HCT116 (cell line): ENCODE measurements at regions not wholly inside any gene's neighbourhood (a gene's known extent, or its start where the extent isn't known, plus 50 kb on each side); places are given as distances from the start of the nearest gene placed in this dataset.

Experiments used
- ATAC-seq: fragments of 200-7000 bp; cut with Tn5 transposase; 2 replicates; pipeline ENCODE4 v1.9.1; 2020; ENCODE audit warnings: mild to moderate bottlenecking, moderate library complexity
- BruUV-seq: library from RNA; stranded (reverse); fragments of 400-500 nt; replicated peaks from 2 replicates; lab custom pipeline; 2021; lab: Mats Ljungman, UMichigan
- CTCF ChIA-PET: fragments of 300-600 bp; sonication (Branson Sonifier 250); formaldehyde crosslinking; loops from one replicate; lab custom pipeline; 2021; ENCODE audit warnings: antibody characterized with exemption; lab: Charles Lee
- POLR2A ChIA-PET: fragments of 300-600, 350-600 bp; sonication (Branson Sonifier 250); formaldehyde crosslinking; loops from one replicate; lab custom pipeline; 2021; ENCODE audit warnings: antibody characterized with exemption; lab: Charles Lee
- RAD21 ChIA-PET, 2 experiments: fragments of 300-600 bp; sonication (Branson Sonifier 250); formaldehyde crosslinking; loops; one replicate each; lab custom pipeline; 2023; ENCODE audit warnings: low total read pairs in 2 of 2; ENCODE audit not compliant: uncharacterized antibody in 2 of 2, unreplicated experiment in 2 of 2, low non-redundant PET in 1 of 2; lab: Charles Lee
- DNase-seq: peaks from one replicate; pipeline ENCODE4 v3.0.0-alpha.2; 2010; ENCODE audit warnings: low read depth, low spot score
- H2AFZ ChIP-seq: fragments of 200-600 bp; shearing (Covaris generic), sonication (generic); 2 replicates; pipeline ENCODE4 v1.6.1; 2017; ENCODE audit warnings: low read depth, mixed run types, mixed read lengths, antibody characterized with exemption, low read length; ENCODE audit not compliant: poor library complexity, severe bottlenecking
- H3K27ac ChIP-seq: 2 replicates; pipeline ENCODE4 v1.5.1; 2012; ENCODE audit warnings: low read depth, low read length
- H3K27me3 ChIP-seq: fragments of 200-600 bp; sonication (generic); 2 replicates; pipeline ENCODE4 v1.6.1; 2016; ENCODE audit warnings: mixed run types, low read length, mixed read lengths; ENCODE audit not compliant: insufficient read depth
- H3K36me3 ChIP-seq, 2 experiments: fragments of 200-500 bp in 1 of 2; fragments of 200-600 bp in 1 of 2; sonication (Bioruptor generic) in 1 of 2; sonication (generic) in 1 of 2; 2 replicates each; pipeline versions ENCODE4 v1.5.1 to v1.6.1; 2014 to 2016; ENCODE audit warnings: low read length in 2 of 2, inconsistent platforms in 1 of 2, mixed read lengths in 1 of 2, mixed run types in 1 of 2; ENCODE audit not compliant: insufficient read depth in 2 of 2, control insufficient read depth in 1 of 2
- H3K4me1 ChIP-seq, 2 experiments: fragments of 200-600 bp in 1 of 2; sonication (generic) in 1 of 2; 2 replicates each; pipeline versions ENCODE4 v1.5.1 to v1.6.1; 2012 to 2017; ENCODE audit warnings: low read length in 2 of 2, inconsistent platforms in 1 of 2, mild to moderate bottlenecking in 1 of 2, mixed read lengths in 1 of 2, mixed run types in 1 of 2, moderate library complexity in 1 of 2; ENCODE audit not compliant: insufficient read depth in 2 of 2, control insufficient read depth in 1 of 2
- H3K4me2 ChIP-seq: fragments of 200-600 bp; sonication (generic); 2 replicates; pipeline ENCODE4 v1.6.1; 2017; ENCODE audit warnings: mixed run types, low read length, mixed read lengths
- H3K4me3 ChIP-seq, 2 experiments: fragments of 200-600 bp in 1 of 2; sonication (generic) in 1 of 2; replicated peaks in 1 of 2; 2 replicates each; pipeline ENCODE4 v1.5.1; 2011 to 2016; ENCODE audit warnings: low read length in 2 of 2, control low read depth in 1 of 2, low read depth in 1 of 2, mild to moderate bottlenecking in 1 of 2, mixed read lengths in 1 of 2, mixed run types in 1 of 2
- H3K79me2 ChIP-seq: fragments of 200-600 bp; sonication (generic); 2 replicates; pipeline ENCODE4 v1.6.1; 2017; ENCODE audit warnings: mild to moderate bottlenecking, mixed run types, low read length, moderate library complexity, mixed read lengths; ENCODE audit not compliant: insufficient read depth
- H3K9ac ChIP-seq: fragments of 200-600 bp; sonication (generic); 2 replicates; pipeline ENCODE4 v1.6.1; 2016; ENCODE audit warnings: low read length, mixed read lengths
- H3K9me2 ChIP-seq: fragments of 200-600 bp; sonication (generic), shearing (Covaris generic); 2 replicates; pipeline ENCODE4 v1.6.1; 2017; ENCODE audit warnings: mixed run types, mild to moderate bottlenecking, moderate library complexity; ENCODE audit not compliant: insufficient read depth
- H3K9me3 ChIP-seq, 2 experiments: fragments of 200-500 bp in 1 of 2; fragments of 200-600 bp in 1 of 2; sonication (Bioruptor generic) in 1 of 2; sonication (generic) in 1 of 2; 2 replicates each; pipeline ENCODE4 v1.6.1; 2014 to 2017; ENCODE audit warnings: low read length in 2 of 2, mixed read lengths in 2 of 2, inconsistent platforms in 1 of 2, low read depth in 1 of 2, mild to moderate bottlenecking in 1 of 2, mixed run types in 1 of 2, moderate library complexity in 1 of 2; ENCODE audit not compliant: control insufficient read depth in 1 of 2, insufficient read depth in 1 of 2
- H4K20me1 ChIP-seq: fragments of 200-600 bp; sonication (generic), shearing (Covaris generic); 2 replicates; pipeline ENCODE4 v1.6.1; 2017; ENCODE audit warnings: mixed run types, mild to moderate bottlenecking, moderate library complexity; ENCODE audit not compliant: insufficient read depth
- CBX3 ChIP-seq: IDR thresholded peaks from 2 replicates; pipeline ENCODE4 v1.6.1; 2012; ENCODE audit warnings: low read depth
- CEBPB ChIP-seq: IDR thresholded peaks from 2 replicates; pipeline ENCODE4 v1.6.1; 2012; ENCODE audit warnings: low read depth
- ELF1 ChIP-seq: IDR thresholded peaks from 2 replicates; pipeline ENCODE4 v1.6.1; 2012; ENCODE audit warnings: low read depth, borderline replicate concordance
- EZH2 ChIP-seq: fragments of 200-600 bp; sonication (generic); IDR thresholded peaks from 2 replicates; pipeline ENCODE4 v1.6.1; 2017; ENCODE audit warnings: antibody characterized with exemption, mixed run types
- EZH2phosphoT487 ChIP-seq: fragments of 200-600 bp; IDR thresholded peaks from 2 replicates; pipeline ENCODE4 v1.6.1; 2018; ENCODE audit warnings: antibody characterized with exemption, borderline replicate concordance
- FOSL1 ChIP-seq: IDR thresholded peaks from 2 replicates; pipeline ENCODE4 v1.6.1; 2012; ENCODE audit warnings: low read depth
- RAD21 ChIP-seq: IDR thresholded peaks from 2 replicates; pipeline ENCODE4 v1.6.1; 2012; ENCODE audit warnings: low read depth, mild to moderate bottlenecking
- SIN3A ChIP-seq: IDR thresholded peaks from 2 replicates; pipeline ENCODE4 v1.6.1; 2012; ENCODE audit warnings: low read depth
- SRF ChIP-seq: IDR thresholded peaks from 2 replicates; pipeline ENCODE4 v1.6.1; 2012; ENCODE audit warnings: low read depth
- YY1 ChIP-seq: IDR thresholded peaks from 2 replicates; pipeline ENCODE4 v1.6.1; 2011; ENCODE audit warnings: low read length, low read depth, moderate library complexity, mild to moderate bottlenecking; ENCODE audit not compliant: insufficient replicate concordance; ENCODE audit errors: extremely low read depth
- ZNF274 ChIP-seq: fragments of 200-500 bp; sonication (Bioruptor generic); IDR thresholded peaks from 2 replicates; pipeline ENCODE4 v1.6.1; 2014; ENCODE audit warnings: mild to moderate bottlenecking, low read depth, low read length, inconsistent platforms
- intact Hi-C: fragments of 100-400 bp; cut with micrococcal nuclease; formaldehyde crosslinking; loops from 2 replicates; pipeline ENCODE4 v1.10.0; 2022
- TF ChIP-seq, protein P1 (sequence below): IDR thresholded peaks from 2 replicates; pipeline ENCODE4 v1.6.1; 2011; ENCODE audit warnings: mild to moderate bottlenecking, low read length, moderate library complexity; ENCODE audit not compliant: insufficient replicate concordance; ENCODE audit errors: extremely low read depth

DNA sequence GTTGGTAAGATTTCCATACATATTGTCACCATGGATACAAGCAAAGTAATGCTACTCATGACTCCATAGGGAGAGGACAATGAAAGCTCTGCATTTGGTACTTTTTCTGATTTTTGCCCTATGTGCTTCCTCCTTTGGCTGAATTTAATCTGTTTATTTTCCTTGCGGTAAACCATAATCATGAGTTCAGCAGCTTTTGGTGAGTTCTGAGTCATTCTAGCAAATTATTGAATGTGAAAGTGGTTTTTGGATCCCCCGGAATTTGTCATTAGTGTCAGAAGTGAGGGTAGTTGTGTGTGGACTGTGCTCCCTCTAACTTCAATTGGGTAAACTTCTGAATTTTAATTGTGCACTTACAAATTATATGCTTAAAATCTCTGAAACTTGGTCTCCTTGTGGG is 170.3 kb downstream of the MOSPD2 start:
- Histone ChIP-seq H3K9me3 (no peaks in the 10 kb centered on the region), H2AFZ (no peak overlapping the region), H3K27me3 (no peaks in the 10 kb centered on the region), H3K79me2 (no peaks in the 10 kb centered on the region), H3K27ac (no peak overlapping the region), H3K4me2 (no peak overlapping the region), H4K20me1 (no peaks in the 10 kb centered on the region), H3K36me3 (no peaks in the 10 kb centered on the region), H3K9me2 (no peaks in the 10 kb centered on the region), H3K9ac (no peak overlapping the region), H3K4me1 (no peaks in the 10 kb centered on the region), H3K4me3 (no peak overlapping the region)
- no TSS peak for BruUV-seq
- no peak for TF ChIP-seq EZH2
- TF ChIP-seq ELF1: no peak
- TF ChIP-seq FOSL1: no peak
- TF ChIP-seq ZNF274: no peak
- TF ChIP-seq, protein P1, sequence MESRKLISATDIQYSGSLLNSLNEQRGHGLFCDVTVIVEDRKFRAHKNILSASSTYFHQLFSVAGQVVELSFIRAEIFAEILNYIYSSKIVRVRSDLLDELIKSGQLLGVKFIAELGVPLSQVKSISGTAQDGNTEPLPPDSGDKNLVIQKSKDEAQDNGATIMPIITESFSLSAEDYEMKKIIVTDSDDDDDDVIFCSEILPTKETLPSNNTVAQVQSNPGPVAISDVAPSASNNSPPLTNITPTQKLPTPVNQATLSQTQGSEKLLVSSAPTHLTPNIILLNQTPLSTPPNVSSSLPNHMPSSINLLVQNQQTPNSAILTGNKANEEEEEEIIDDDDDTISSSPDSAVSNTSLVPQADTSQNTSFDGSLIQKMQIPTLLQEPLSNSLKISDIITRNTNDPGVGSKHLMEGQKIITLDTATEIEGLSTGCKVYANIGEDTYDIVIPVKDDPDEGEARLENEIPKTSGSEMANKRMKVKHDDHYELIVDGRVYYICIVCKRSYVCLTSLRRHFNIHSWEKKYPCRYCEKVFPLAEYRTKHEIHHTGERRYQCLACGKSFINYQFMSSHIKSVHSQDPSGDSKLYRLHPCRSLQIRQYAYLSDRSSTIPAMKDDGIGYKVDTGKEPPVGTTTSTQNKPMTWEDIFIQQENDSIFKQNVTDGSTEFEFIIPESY: no peak
- TF ChIP-seq RAD21: no peak
- no peak for TF ChIP-seq SIN3A
- no peak for TF ChIP-seq YY1
- TF ChIP-seq CEBPB: no peak
- no peak for TF ChIP-seq EZH2phosphoT487
- no peak for TF ChIP-seq SRF
- no peak for TF ChIP-seq CBX3
- RAD21 ChIA-PET: no interaction called here
- intact Hi-C loops: no loop called here
- DNase-seq (no peak), ATAC-seq (no peak)
- POLR2A ChIA-PET: no interaction called here
- CTCF ChIA-PET: no interaction called here
